C4-2B (cell line): ENCODE measurements at regions not wholly inside any gene's neighbourhood (a gene's known extent, or its start where the extent isn't known, plus 50 kb on each side); places are given as distances from the start of the nearest gene placed in this dataset.

ENCODE experiments used
- CTCF ChIP-seq: fragments of 450-650 bp; conservative IDR thresholded peaks from 2 replicates; pipeline ENCODE4 v1.5.1; 2017; ENCODE audit warnings: mild to moderate bottlenecking
- ZFX ChIP-seq: fragments of 450-650 bp; IDR thresholded peaks from 2 replicates; pipeline ENCODE4 v1.6.1; 2017

GRCh38 chr1:194150242-194150641, 963.8 kb upstream of the B3GALT2 start:
- no peak for TF ChIP-seq CTCF
- TF ChIP-seq ZFX, result no peak
